SKM-1 treated with dmso at 0.1 percent for 144 hours (cell line): ENCODE measurements at regions not wholly inside any gene's neighbourhood (a gene's known extent, or its start where the extent isn't known, plus 50 kb on each side); places are given as distances from the start of the nearest gene placed in this dataset.

Experiments used
- DNase-seq: peaks from one replicate; lab custom pipeline; 2025; ENCODE audit not compliant: unreplicated experiment; lab: John Stamatoyannopoulos, UW

DNA sequence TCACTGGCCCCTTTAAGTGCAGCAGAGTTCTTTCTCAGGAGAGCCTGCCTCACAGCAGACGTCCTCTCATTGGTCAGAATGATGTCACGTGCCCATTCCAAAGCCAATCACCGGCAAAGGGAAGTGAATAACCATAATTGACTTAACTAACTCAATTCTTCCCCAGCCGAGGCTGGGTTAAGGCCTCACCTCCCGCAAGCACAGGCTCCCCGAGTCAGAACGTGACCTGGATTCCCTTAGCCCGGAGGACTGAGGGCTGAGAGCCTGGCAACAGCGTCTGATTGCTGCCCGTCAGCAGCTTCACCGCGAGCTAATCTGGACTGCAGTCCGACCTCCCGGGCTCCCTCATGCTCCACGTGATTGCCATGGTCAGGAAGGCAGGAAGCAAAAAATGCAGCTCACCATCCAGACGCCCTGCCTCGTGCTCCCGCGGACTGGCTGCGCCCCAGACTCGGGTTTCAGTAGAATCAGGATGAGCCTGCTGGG lies 92.1 kb upstream of the FZD10 start:
- DNase-seq: no peak

- DNase-seq: no peak
These were observed 88.5 kb upstream of the FZD10 start for GRCh38 chr12:130073721-130074120.

GRCh38 chr12:130074661-130075406 lies 87.4 kb upstream of the FZD10 start:
- DNase-seq: no peak

DNA sequence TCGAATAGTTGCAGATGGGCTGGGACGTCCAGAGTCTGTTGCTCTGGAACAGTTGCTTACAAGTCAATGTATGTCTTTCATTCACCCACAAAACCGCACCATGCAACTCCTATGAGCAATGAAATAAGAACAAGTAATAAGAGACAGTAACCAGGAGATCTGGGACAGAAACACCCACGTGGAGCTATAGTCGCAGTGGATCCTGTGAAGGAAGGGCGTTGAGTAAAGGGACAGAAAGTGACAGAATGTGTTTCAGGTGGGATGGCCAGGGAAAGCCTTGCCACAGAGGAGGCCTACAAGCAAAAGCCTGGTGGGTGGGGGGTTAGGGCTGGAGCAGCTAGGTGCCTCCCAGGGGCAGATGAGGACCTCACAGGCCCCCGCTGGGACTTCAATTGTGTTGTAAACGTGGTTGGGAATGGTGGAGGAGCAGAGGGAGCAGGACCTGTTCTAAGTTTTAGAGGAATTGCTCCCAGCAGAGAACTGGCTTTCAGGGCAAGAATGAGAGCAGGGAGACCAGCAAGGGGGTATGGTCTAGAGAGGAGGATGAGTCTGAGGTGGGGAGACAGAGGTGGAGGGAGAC lies 86.7 kb upstream of the FZD10 start:
- DNase-seq: no peak

DNA sequence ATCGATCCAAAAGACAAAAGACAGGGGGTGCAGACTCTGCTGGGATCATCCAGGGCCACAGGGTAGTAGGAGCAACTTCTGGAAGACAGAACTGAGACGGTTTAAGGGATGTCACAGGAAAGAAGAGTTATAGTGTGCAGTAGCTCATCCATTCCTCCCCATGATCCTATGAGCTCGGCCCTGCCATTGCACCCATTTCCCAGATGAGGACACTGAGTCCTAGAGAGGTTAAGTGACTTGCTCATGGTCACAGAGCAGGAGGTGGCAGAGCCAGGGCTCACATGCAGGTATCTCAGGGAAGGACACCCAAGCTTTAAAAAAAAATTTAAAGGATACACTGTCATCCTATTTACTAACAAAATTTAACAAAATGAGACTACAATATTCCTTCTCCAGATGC lies 86.1 kb upstream of the FZD10 start:
- DNase-seq: no peak

- no peak for DNase-seq
These were observed 85.5 kb upstream of the FZD10 start for GRCh38 chr12:130076752-130077151.

- no peak for DNase-seq
These were observed 83.4 kb upstream of the FZD10 start for GRCh38 chr12:130078852-130079251.

- DNase-seq: no peak
These were observed 83.0 kb upstream of the FZD10 start for GRCh38 chr12:130079279-130079678.

GRCh38 chr12:130080205-130080604 lies 82.1 kb upstream of the FZD10 start:
- no peak for DNase-seq

GRCh38 chr12:130081117-130081805 lies 81.0 kb upstream of the FZD10 start:
- no peak for DNase-seq

GRCh38 chr12:130083002-130083401 lies 79.3 kb upstream of the FZD10 start:
- DNase-seq: no peak

- no peak for DNase-seq
These were observed 78.5 kb upstream of the FZD10 start for GRCh38 chr12:130083734-130084133.

DNA sequence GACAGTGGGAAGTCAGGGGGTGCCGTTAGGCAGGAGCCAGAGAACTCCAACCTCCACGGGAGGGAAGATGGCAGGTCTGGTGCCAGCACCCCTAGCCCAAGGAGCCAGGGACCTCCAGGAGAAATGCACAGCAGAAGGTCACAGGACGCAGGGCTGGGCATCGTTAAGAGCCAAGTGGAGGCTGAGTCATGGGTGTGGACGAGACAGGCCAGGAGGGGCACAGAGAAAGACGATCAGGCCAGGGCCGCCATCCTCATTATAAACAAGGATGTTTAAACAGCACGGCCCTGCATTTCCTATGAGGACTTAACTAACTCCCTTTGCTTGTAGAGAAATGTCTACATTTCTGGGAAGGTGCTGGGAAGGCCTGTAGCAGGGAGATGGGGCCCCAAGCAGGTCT lies 77.9 kb upstream of the FZD10 start:
- no peak for DNase-seq

- no peak for DNase-seq
These were observed 76.0 kb upstream of the FZD10 start for GRCh38 chr12:130086248-130086647.

GRCh38 chr12:130086797-130087196 lies 75.5 kb upstream of the FZD10 start:
- no peak for DNase-seq

GRCh38 chr12:130087222-130087621 lies 75.0 kb upstream of the FZD10 start:
- DNase-seq: no peak

DNA sequence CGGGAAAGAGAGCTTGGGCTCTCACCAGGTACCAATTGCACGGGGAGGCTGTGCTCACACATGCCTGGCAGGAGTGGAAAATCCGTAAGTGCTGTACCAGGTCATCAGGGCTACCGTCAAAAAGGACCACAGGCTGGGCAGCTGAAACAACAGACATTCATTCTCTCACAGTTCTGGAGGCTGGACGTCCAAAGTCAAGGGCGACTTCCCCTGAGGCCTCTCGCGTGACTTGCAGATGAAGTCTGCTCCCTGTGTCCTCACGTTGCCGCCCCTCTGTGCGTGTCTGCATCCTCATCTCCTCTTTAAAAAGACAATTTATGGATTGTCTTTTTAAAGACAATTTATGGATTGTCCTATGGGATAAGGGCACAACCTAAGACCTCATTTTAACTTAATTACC lies 73.8 kb upstream of the FZD10 start:
- no peak for DNase-seq

DNA sequence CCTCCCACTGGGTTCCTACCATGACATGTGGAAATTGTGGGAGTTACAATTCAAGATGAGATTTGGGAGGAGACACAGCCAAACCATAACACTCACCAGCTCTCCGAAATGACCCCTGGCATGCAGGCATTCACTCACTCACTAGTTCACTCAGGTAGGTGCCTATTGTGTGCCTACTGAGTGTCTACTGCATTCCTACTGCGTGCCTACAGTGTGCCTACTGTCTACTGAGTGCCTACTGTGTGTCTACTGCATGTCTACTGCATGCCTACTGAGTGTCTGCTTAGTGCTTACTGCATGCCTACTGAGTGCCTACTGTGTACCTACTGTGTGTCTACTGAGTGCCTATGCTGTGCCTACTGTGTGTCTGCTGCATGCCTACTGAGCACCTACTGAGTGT lies 71.7 kb upstream of the FZD10 start:
- no peak for DNase-seq

DNA sequence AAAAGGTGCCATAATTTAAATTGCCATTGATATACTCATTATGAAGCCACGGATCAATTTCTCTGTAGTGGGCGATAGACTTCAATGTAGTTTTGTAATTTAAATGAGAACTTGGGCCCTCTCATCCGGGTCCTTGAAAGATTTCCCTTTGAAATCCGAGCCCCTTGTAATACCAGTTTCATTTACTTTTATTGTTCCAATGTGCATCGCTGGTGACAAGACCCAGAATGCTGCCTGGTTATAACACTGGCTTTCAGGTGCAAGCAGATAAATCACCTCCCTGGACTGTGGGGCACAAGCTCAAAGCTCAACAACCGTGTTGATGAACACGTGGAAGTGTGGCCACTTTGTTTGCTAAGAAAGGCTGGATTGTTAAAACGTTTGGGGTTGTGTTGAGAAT lies 68.9 kb upstream of the FZD10 start:
- DNase-seq: no peak

DNA sequence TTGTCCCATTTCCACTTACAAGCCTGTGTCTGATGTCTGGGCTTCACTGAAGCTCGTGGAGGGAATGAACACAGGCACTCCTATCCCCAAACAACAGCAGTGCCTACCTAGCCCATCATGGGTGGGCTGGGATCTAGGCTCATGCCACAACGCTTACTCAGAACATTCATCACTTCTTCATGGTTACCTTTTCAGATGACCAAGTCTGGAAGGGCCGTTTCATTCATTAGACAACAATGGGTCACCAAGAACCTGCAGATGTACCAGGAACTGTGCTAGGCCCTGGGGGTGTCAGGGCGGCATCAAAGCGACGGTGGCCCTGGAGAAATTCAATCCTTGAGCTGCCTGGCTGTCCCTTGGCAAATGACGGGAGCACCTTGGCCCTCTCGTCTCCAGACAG lies 64.9 kb upstream of the FZD10 start:
- no peak for DNase-seq

DNA sequence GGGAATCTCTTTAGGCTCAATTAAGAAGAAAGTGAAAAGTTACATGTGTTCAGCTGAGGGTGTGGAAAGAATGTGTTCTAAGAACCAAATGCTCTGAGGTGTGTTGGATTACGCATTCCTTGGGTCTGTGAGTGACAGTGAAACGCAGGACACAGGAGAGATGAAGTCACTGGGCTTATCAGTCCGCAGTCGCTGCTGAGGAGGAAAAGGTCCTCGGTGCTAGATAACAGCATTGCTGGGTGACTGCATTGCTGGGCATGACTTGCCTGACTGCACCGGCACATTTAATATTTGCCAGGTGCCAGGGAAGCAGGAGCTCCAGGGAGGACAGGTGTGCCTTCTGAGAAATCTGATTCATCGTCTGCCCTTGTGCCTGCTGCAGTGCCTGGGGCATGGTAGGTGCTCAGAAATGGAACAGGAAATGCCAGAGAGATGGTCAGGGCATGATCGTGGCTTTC lies 64.4 kb upstream of the FZD10 start:
- no peak for DNase-seq

- DNase-seq: no peak
These were observed 63.8 kb upstream of the FZD10 start for GRCh38 chr12:130098301-130099005.
